ENCODE measurements at regions not wholly inside any gene's neighbourhood (a gene's known extent, or its start where the extent isn't known, plus 50 kb on each side); places are given as distances from the start of the nearest gene placed in this dataset.

GRCh38 chr13:106286811-106287210, 248.7 kb downstream of the EFNB2 start:
- H3K27me3 Mint-ChIP-seq, result no peaks in the 10 kb centered on the region
- no peak for ATAC-seq (replicated peaks)
- DNase-seq, result no peak
- H3K9me3 Mint-ChIP-seq, result peaks cover 0 to 3% of the 10 kb centered on the region in 2 donors
- H3K4me3 Mint-ChIP-seq, result no peak overlapping the region
- H3K36me3 Mint-ChIP-seq, result no peaks in the 10 kb centered on the region
- no peaks in the 10 kb centered on the region for H3K4me1 Mint-ChIP-seq
- H3K27ac Mint-ChIP-seq, result no peak overlapping the region

GRCh38 chr13:106284358-106284757, 251.1 kb downstream of the EFNB2 start:
- Mint-ChIP-seq H3K27me3 (no peaks in the 10 kb centered on the region), H3K4me3 (no peak overlapping the region), H3K27ac (no peak overlapping the region), H3K4me1 (no peaks in the 10 kb centered on the region), H3K9me3 (peaks cover 0 to 5% of the 10 kb centered on the region in 2 donors), H3K36me3 (no peaks in the 10 kb centered on the region)
- DNase-seq, result no peak
- ATAC-seq (replicated peaks), result no peak

- Mint-ChIP-seq H3K27ac (no peak overlapping the region), H3K9me3 (peaks cover 0 to 5% of the 10 kb centered on the region in 2 donors), H3K4me3 (no peak overlapping the region), H3K27me3 (no peaks in the 10 kb centered on the region), H3K36me3 (no peaks in the 10 kb centered on the region), H3K4me1 (no peaks in the 10 kb centered on the region)
- no peak for ATAC-seq (replicated peaks)
- DNase-seq, result no peak
Measured at GRCh38 chr13:106281426-106281825, 254.0 kb downstream of the EFNB2 start.

GRCh38 chr13:106277484-106278154, 257.8 kb downstream of the EFNB2 start:
- no peaks in the 10 kb centered on the region for H3K36me3 Mint-ChIP-seq
- no peak for ATAC-seq (replicated peaks)
- no peaks in the 10 kb centered on the region for H3K4me1 Mint-ChIP-seq
- no peaks in the 10 kb centered on the region for H3K27me3 Mint-ChIP-seq
- peaks cover 0 to 2% of the 10 kb centered on the region in 2 donors for H3K9me3 Mint-ChIP-seq
- no peak overlapping the region for H3K4me3 Mint-ChIP-seq
- DNase-seq, result no peak
- no peak overlapping the region for H3K27ac Mint-ChIP-seq

- ATAC-seq (replicated peaks), result no peak
- Mint-ChIP-seq H3K9me3 (peaks cover 0 to 2% of the 10 kb centered on the region in 2 donors), H3K4me3 (no peak overlapping the region), H3K36me3 (no peaks in the 10 kb centered on the region), H3K27ac (no peak overlapping the region), H3K27me3 (no peaks in the 10 kb centered on the region), H3K4me1 (no peaks in the 10 kb centered on the region)
- DNase-seq, result no peak
Measured at GRCh38 chr13:106276876-106277275, 258.6 kb downstream of the EFNB2 start.

GRCh38 chr13:106275446-106276032, 259.9 kb downstream of the EFNB2 start:
- no peak overlapping the region for H3K4me3 Mint-ChIP-seq
- DNase-seq (no peak), ATAC-seq (replicated peaks) (no peak)
- peaks cover 0 to 2% of the 10 kb centered on the region in 2 donors for H3K9me3 Mint-ChIP-seq
- H3K27me3 Mint-ChIP-seq, result no peaks in the 10 kb centered on the region
- H3K4me1 Mint-ChIP-seq, result no peaks in the 10 kb centered on the region
- H3K36me3 Mint-ChIP-seq, result no peaks in the 10 kb centered on the region
- H3K27ac Mint-ChIP-seq, result no peak overlapping the region

- DNase-seq (no peak), ATAC-seq (replicated peaks) (no peak)
- Mint-ChIP-seq H3K27ac (no peak overlapping the region), H3K4me3 (no peak overlapping the region), H3K36me3 (no peaks in the 10 kb centered on the region), H3K9me3 (peaks cover 0 to 2% of the 10 kb centered on the region in 2 donors), H3K4me1 (no peaks in the 10 kb centered on the region), H3K27me3 (no peaks in the 10 kb centered on the region)
Measured at GRCh38 chr13:106274551-106275203, 260.8 kb downstream of the EFNB2 start.

- Mint-ChIP-seq H3K27me3 (no peaks in the 10 kb centered on the region), H3K36me3 (no peaks in the 10 kb centered on the region), H3K4me3 (no peak overlapping the region), H3K27ac (no peak overlapping the region), H3K4me1 (no peaks in the 10 kb centered on the region), H3K9me3 (peaks cover 3 to 9% of the 10 kb centered on the region in 2 donors)
- no peak for DNase-seq
- no peak for ATAC-seq (replicated peaks)
Measured at GRCh38 chr13:106263801-106264200, 271.7 kb downstream of the EFNB2 start.

- ATAC-seq (replicated peaks) (no peak), DNase-seq (no peak)
- H3K27ac Mint-ChIP-seq, result no peak overlapping the region
- H3K27me3 Mint-ChIP-seq, result no peaks in the 10 kb centered on the region
- H3K9me3 Mint-ChIP-seq, result peaks cover 4 to 9% of the 10 kb centered on the region in 2 donors
- no peak overlapping the region for H3K4me3 Mint-ChIP-seq
- H3K36me3 Mint-ChIP-seq, result no peaks in the 10 kb centered on the region
- no peaks in the 10 kb centered on the region for H3K4me1 Mint-ChIP-seq
Measured at GRCh38 chr13:106262886-106263285, 272.6 kb downstream of the EFNB2 start.

GRCh38 chr13:106261450-106261849, 274.0 kb downstream of the EFNB2 start:
- Mint-ChIP-seq H3K27ac (no peak overlapping the region), H3K9me3 (peaks cover 6 to 12% of the 10 kb centered on the region in 2 donors), H3K36me3 (no peaks in the 10 kb centered on the region), H3K4me3 (no peak overlapping the region), H3K4me1 (no peaks in the 10 kb centered on the region), H3K27me3 (no peaks in the 10 kb centered on the region)
- no peak for ATAC-seq (replicated peaks)
- DNase-seq, result no peak

GRCh38 chr13:106260352-106260751, 275.1 kb downstream of the EFNB2 start:
- H3K27ac Mint-ChIP-seq, result no peak overlapping the region
- H3K27me3 Mint-ChIP-seq, result no peaks in the 10 kb centered on the region
- H3K4me3 Mint-ChIP-seq, result no peak overlapping the region
- no peak for DNase-seq
- no peak for ATAC-seq (replicated peaks)
- no peaks in the 10 kb centered on the region for H3K4me1 Mint-ChIP-seq
- no peaks in the 10 kb centered on the region for H3K36me3 Mint-ChIP-seq
- peaks cover 6 to 12% of the 10 kb centered on the region in 2 donors for H3K9me3 Mint-ChIP-seq

- no peak for ATAC-seq (replicated peaks)
- Mint-ChIP-seq H3K4me3 (no peak overlapping the region), H3K27me3 (no peaks in the 10 kb centered on the region), H3K4me1 (no peaks in the 10 kb centered on the region), H3K27ac (no peak overlapping the region), H3K9me3 (peaks cover 6 to 12% of the 10 kb centered on the region in 2 donors), H3K36me3 (no peaks in the 10 kb centered on the region)
- DNase-seq, result no peak
Measured at GRCh38 chr13:106259928-106260327, 275.5 kb downstream of the EFNB2 start.

GRCh38 chr13:106246666-106247188, 288.7 kb downstream of the EFNB2 start:
- peaks cover 0 to 1% of the 10 kb centered on the region in 2 donors for H3K9me3 Mint-ChIP-seq
- H3K27ac Mint-ChIP-seq, result no peak overlapping the region
- no peaks in the 10 kb centered on the region for H3K4me1 Mint-ChIP-seq
- DNase-seq (no peak), ATAC-seq (replicated peaks) (no peak)
- H3K27me3 Mint-ChIP-seq, result no peaks in the 10 kb centered on the region
- H3K4me3 Mint-ChIP-seq, result no peak overlapping the region
- no peaks in the 10 kb centered on the region for H3K36me3 Mint-ChIP-seq

- no peaks in the 10 kb centered on the region for H3K4me1 Mint-ChIP-seq
Measured at GRCh38 chr13:106246242-106246641, 289.2 kb downstream of the EFNB2 start.

More at GRCh38 chr13:106246242-106246641, 289.2 kb downstream of the EFNB2 start:
- Mint-ChIP-seq H3K27me3 (no peaks in the 10 kb centered on the region), H3K27ac (no peak overlapping the region), H3K4me3 (no peak overlapping the region), H3K9me3 (peaks cover 0 to 1% of the 10 kb centered on the region in 2 donors), H3K36me3 (no peaks in the 10 kb centered on the region)
- DNase-seq (no peak), ATAC-seq (replicated peaks) (no peak)
